ENCODE measurements at regions not wholly inside any gene's neighbourhood (a gene's known extent, or its start where the extent isn't known, plus 50 kb on each side); places are given as distances from the start of the nearest gene placed in this dataset.

GRCh38 chr9:88196142-88196790, 58.0 kb upstream of the SPATA31C2 start:
- 94% methylated on average over 5 of the region's 5 CpGs for WGBS (ENCODE audit: insufficient coverage)
- H3K27ac Mint-ChIP-seq: no peak overlapping the region
- no peak for ATAC-seq

GRCh38 chr9:88193766-88194165, 55.5 kb upstream of the SPATA31C2 start:
- 87% methylated on average over 6 of the region's 6 CpGs for WGBS (ENCODE audit: insufficient coverage)
- no peak overlapping the region for H3K27ac ChIP-seq (ENCODE audit: low read length)
- H3K27me3 ChIP-seq (ENCODE audit: control insufficient read depth, insufficient read depth, low read length): peaks cover 2% of the 10 kb centered on the region
- Mint-ChIP-seq H3K4me3 (no peak overlapping the region), H3K4me1 (peaks cover 0 to 8% of the 10 kb centered on the region in 2 donors), H3K36me3 (peaks cover 13% of the 10 kb centered on the region), H3K27ac (no peak overlapping the region), H3K9me3 (peaks cover 0 to 2% of the 10 kb centered on the region in 2 donors), H3K27me3 (ENCODE audit: low read depth in 2 of 2) (peaks cover 37 to 67% of the 10 kb centered on the region in 2 donors)
- TF ChIP-seq CTCF (IDR thresholded peaks at IDR 0.05): no peak
- no peak for DNase-seq
- no peaks in the 10 kb centered on the region for H3K36me3 ChIP-seq (ENCODE audit: control insufficient read depth, insufficient read depth, low read length)
- no peak overlapping the region for H3K4me3 ChIP-seq (ENCODE audit: low read length)
- no peaks in the 10 kb centered on the region for H3K9me3 ChIP-seq (ENCODE audit: control insufficient read depth, insufficient read depth, low read length)
- no peaks in the 10 kb centered on the region for H3K4me1 ChIP-seq (ENCODE audit: control insufficient read depth, insufficient read depth, low read length)
- intact Hi-C loops (cut with micrococcal nuclease): no loop called here
- ATAC-seq: no peak

More at GRCh38 chr9:88196142-88196790, 58.0 kb upstream of the SPATA31C2 start:
- H3K27me3 Mint-ChIP-seq (ENCODE audit: low read depth in 2 of 2): peaks cover 23 to 51% of the 10 kb centered on the region in 2 donors
- peaks cover 2% of the 10 kb centered on the region for H3K27me3 ChIP-seq (ENCODE audit: control insufficient read depth, insufficient read depth, low read length)
- no peaks in the 10 kb centered on the region for H3K9me3 ChIP-seq (ENCODE audit: control insufficient read depth, insufficient read depth, low read length)
- TF ChIP-seq CTCF (IDR thresholded peaks at IDR 0.05): no peak
- no peak for DNase-seq
- intact Hi-C loops (cut with micrococcal nuclease): no loop called here
- H3K27ac ChIP-seq (ENCODE audit: low read length): no peak overlapping the region
- no peaks in the 10 kb centered on the region for H3K9me3 Mint-ChIP-seq
- H3K4me1 Mint-ChIP-seq: no peaks in the 10 kb centered on the region
- H3K36me3 ChIP-seq (ENCODE audit: control insufficient read depth, insufficient read depth, low read length): no peaks in the 10 kb centered on the region
- H3K4me3 ChIP-seq (ENCODE audit: low read length): no peak overlapping the region
- H3K4me1 ChIP-seq (ENCODE audit: control insufficient read depth, insufficient read depth, low read length): no peaks in the 10 kb centered on the region
- no peak overlapping the region for H3K4me3 Mint-ChIP-seq
- no peaks in the 10 kb centered on the region for H3K36me3 Mint-ChIP-seq

- Mint-ChIP-seq H3K27me3 (ENCODE audit: low read depth in 2 of 2) (peaks cover 32 to 62% of the 10 kb centered on the region in 2 donors), H3K36me3 (peaks cover 13% of the 10 kb centered on the region), H3K9me3 (peaks cover 0 to 2% of the 10 kb centered on the region in 2 donors), H3K4me1 (peaks cover 0 to 8% of the 10 kb centered on the region in 2 donors), H3K27ac (no peak overlapping the region), H3K4me3 (no peak overlapping the region)
- no peak for TF ChIP-seq CTCF (IDR thresholded peaks at IDR 0.05)
- 83% methylated on average over 2 of the region's 2 CpGs for WGBS (ENCODE audit: insufficient coverage)
- no peak for ATAC-seq
- no peaks in the 10 kb centered on the region for H3K9me3 ChIP-seq (ENCODE audit: control insufficient read depth, insufficient read depth, low read length)
- H3K4me3 ChIP-seq (ENCODE audit: low read length): no peak overlapping the region
- no peaks in the 10 kb centered on the region for H3K36me3 ChIP-seq (ENCODE audit: control insufficient read depth, insufficient read depth, low read length)
- H3K27me3 ChIP-seq (ENCODE audit: control insufficient read depth, insufficient read depth, low read length): peaks cover 2% of the 10 kb centered on the region
- H3K27ac ChIP-seq (ENCODE audit: low read length): no peak overlapping the region
- no peaks in the 10 kb centered on the region for H3K4me1 ChIP-seq (ENCODE audit: control insufficient read depth, insufficient read depth, low read length)
- intact Hi-C loops (cut with micrococcal nuclease): no loop called here
- DNase-seq: no peak
Observed at GRCh38 chr9:88191456-88191855, 53.2 kb upstream of the SPATA31C2 start.

- Histone ChIP-seq H3K27me3 (ENCODE audit: control insufficient read depth, insufficient read depth, low read length) (no peaks in the 10 kb centered on the region), H3K36me3 (ENCODE audit: control insufficient read depth, insufficient read depth, low read length) (no peaks in the 10 kb centered on the region), H3K27ac (ENCODE audit: low read length) (no peak overlapping the region), H3K4me1 (ENCODE audit: control insufficient read depth, insufficient read depth, low read length) (no peaks in the 10 kb centered on the region), H3K4me3 (ENCODE audit: low read length) (no peak overlapping the region), H3K9me3 (ENCODE audit: control insufficient read depth, insufficient read depth, low read length) (no peaks in the 10 kb centered on the region)
- Mint-ChIP-seq H3K9me3 (peaks cover 0 to 2% of the 10 kb centered on the region in 2 donors), H3K36me3 (peaks cover 13% of the 10 kb centered on the region), H3K4me1 (peaks cover 0 to 8% of the 10 kb centered on the region in 2 donors), H3K4me3 (no peak overlapping the region), H3K27me3 (ENCODE audit: low read depth in 2 of 2) (peaks cover 38 to 76% of the 10 kb centered on the region in 2 donors), H3K27ac (no peak overlapping the region)
- WGBS (ENCODE audit: insufficient coverage): 80% methylated on average over 1 of the region's 1 CpG
- TF ChIP-seq CTCF (IDR thresholded peaks at IDR 0.05): no peak
- ATAC-seq (no peak), DNase-seq (no peak)
- intact Hi-C loops (cut with micrococcal nuclease): no loop called here
Observed at GRCh38 chr9:88189371-88189770, 51.1 kb upstream of the SPATA31C2 start.
